ENCODE measurements at regions not wholly inside any gene's neighbourhood (a gene's known extent, or its start where the extent isn't known, plus 50 kb on each side); places are given as distances from the start of the nearest gene placed in this dataset.

GRCh38 chr12:104866291-104866690 is 91.8 kb downstream of the SLC41A2 start:
- TF ChIP-seq EZH2phosphoT487 (IDR thresholded peaks at IDR 0.05; ENCODE audit: unreplicated experiment) = no peak
- no peak for TF ChIP-seq CTCF (conservative IDR thresholded peaks at IDR 0.05; ENCODE audit: low read depth in 2 of 2)
- TF ChIP-seq REST (IDR thresholded peaks at IDR 0.05; ENCODE audit: unreplicated experiment) = no peak
- no peak for TF ChIP-seq ZNF462 (CRISPR knock-in tag; IDR thresholded peaks at IDR 0.05)
- no peak for TF ChIP-seq POLR2AphosphoS5 (IDR thresholded peaks at IDR 0.05; ENCODE audit: low read depth)
- no peak for TF ChIP-seq EZH2 (IDR thresholded peaks at IDR 0.05; ENCODE audit: low read depth, unreplicated experiment)

Data from GM23338 (cell line).